SK-N-SH treated with all-trans-retinoic acid at 6 μM for 48 hours (cell line): ENCODE measurements at regions not wholly inside any gene's neighbourhood (a gene's known extent, or its start where the extent isn't known, plus 50 kb on each side); places are given as distances from the start of the nearest gene placed in this dataset.

Experiments used
- PPARA ChIP-seq: fragments of 250-450 bp; sonication (Bioruptor Pico); IDR thresholded peaks from 2 replicates; pipeline ENCODE4 v1.5.0; 2020; ENCODE audit warnings: mild to moderate bottlenecking, borderline replicate concordance
- RARB ChIP-seq: fragments of 250-450 bp; sonication (Bioruptor Pico); IDR thresholded peaks from 2 replicates; pipeline ENCODE4 v1.8.0; 2021; ENCODE audit warnings: mild to moderate bottlenecking, moderate library complexity
- TCF4 ChIP-seq: fragments of 250-450 bp; sonication (Bioruptor Pico); IDR thresholded peaks from 2 replicates; pipeline ENCODE4 v1.8.0; 2021; ENCODE audit warnings: mild to moderate bottlenecking, moderate library complexity, borderline replicate concordance
- ZFP30 ChIP-seq: fragments of 450-650 bp; formaldehyde crosslinking; IDR thresholded peaks from 2 replicates; pipeline ENCODE4 v1.5.0; 2022; ENCODE audit warnings: mild to moderate bottlenecking, moderate library complexity
- TF ChIP-seq, protein P1 (sequence below): fragments of 250-450 bp; sonication (Bioruptor Pico); IDR thresholded peaks from 2 replicates; pipeline ENCODE4 v1.5.1; 2020; ENCODE audit warnings: low read depth, mild to moderate bottlenecking, moderate library complexity
- TF ChIP-seq, protein P2 (sequence below): fragments of 250-450 bp; sonication (Bioruptor Pico); IDR thresholded peaks from 2 replicates; pipeline ENCODE4 v1.8.0; 2020; ENCODE audit warnings: mild to moderate bottlenecking, moderate library complexity, borderline replicate concordance
- TF ChIP-seq, protein P3 (sequence below): fragments of 250-450 bp; sonication (Bioruptor Pico); IDR thresholded peaks from 2 replicates; pipeline ENCODE4 v1.5.1; 2021; ENCODE audit warnings: mild to moderate bottlenecking, moderate library complexity

DNA sequence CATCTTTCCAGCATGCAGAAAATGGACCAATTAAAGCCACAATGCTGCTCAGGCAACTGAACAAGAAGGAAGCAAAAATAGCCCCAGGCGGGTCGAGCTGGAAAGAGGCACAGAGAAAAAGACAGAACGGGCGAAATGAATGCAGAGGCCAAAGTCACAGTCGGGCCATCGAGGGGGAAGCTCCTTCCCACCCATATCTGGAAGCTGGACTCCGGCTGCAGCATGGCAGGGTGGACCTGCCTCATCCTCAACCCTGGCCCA lies 58.6 kb upstream of the PRDM11 start:
- TF ChIP-seq PPARA (CRISPR knock-in tag) = no peak
- TF ChIP-seq, protein P1, sequence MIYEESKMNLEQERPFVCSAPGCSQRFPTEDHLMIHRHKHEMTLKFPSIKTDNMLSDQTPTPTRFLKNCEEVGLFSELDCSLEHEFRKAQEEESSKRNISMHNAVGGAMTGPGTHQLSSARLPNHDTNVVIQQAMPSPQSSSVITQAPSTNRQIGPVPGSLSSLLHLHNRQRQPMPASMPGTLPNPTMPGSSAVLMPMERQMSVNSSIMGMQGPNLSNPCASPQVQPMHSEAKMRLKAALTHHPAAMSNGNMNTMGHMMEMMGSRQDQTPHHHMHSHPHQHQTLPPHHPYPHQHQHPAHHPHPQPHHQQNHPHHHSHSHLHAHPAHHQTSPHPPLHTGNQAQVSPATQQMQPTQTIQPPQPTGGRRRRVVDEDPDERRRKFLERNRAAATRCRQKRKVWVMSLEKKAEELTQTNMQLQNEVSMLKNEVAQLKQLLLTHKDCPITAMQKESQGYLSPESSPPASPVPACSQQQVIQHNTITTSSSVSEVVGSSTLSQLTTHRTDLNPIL = no peak
- no peak for TF ChIP-seq ZFP30 (CRISPR knock-in tag)
- TF ChIP-seq, protein P2, sequence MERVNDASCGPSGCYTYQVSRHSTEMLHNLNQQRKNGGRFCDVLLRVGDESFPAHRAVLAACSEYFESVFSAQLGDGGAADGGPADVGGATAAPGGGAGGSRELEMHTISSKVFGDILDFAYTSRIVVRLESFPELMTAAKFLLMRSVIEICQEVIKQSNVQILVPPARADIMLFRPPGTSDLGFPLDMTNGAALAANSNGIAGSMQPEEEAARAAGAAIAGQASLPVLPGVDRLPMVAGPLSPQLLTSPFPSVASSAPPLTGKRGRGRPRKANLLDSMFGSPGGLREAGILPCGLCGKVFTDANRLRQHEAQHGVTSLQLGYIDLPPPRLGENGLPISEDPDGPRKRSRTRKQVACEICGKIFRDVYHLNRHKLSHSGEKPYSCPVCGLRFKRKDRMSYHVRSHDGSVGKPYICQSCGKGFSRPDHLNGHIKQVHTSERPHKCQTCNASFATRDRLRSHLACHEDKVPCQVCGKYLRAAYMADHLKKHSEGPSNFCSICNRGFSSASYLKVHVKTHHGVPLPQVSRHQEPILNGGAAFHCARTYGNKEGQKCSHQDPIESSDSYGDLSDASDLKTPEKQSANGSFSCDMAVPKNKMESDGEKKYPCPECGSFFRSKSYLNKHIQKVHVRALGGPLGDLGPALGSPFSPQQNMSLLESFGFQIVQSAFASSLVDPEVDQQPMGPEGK (CRISPR knock-in tag) = no peak
- TF ChIP-seq, protein P3, sequence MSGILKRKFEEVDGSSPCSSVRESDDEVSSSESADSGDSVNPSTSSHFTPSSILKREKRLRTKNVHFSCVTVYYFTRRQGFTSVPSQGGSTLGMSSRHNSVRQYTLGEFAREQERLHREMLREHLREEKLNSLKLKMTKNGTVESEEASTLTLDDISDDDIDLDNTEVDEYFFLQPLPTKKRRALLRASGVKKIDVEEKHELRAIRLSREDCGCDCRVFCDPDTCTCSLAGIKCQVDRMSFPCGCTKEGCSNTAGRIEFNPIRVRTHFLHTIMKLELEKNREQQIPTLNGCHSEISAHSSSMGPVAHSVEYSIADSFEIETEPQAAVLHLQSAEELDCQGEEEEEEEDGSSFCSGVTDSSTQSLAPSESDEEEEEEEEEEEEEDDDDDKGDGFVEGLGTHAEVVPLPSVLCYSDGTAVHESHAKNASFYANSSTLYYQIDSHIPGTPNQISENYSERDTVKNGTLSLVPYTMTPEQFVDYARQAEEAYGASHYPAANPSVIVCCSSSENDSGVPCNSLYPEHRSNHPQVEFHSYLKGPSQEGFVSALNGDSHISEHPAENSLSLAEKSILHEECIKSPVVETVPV = no peak
- no peak for TF ChIP-seq RARB (CRISPR knock-in tag)
- no peak for TF ChIP-seq TCF4 (CRISPR knock-in tag)
